ENCODE measurements at regions not wholly inside any gene's neighbourhood (a gene's known extent, or its start where the extent isn't known, plus 50 kb on each side); places are given as distances from the start of the nearest gene placed in this dataset.

GRCh38 chr16:76729525-76729924 lies 452.3 kb downstream of the CNTNAP4 start:
- no peak for TF ChIP-seq EZH2phosphoT487 (IDR thresholded peaks at IDR 0.05; ENCODE audit: insufficient read depth, low read depth)
- TF ChIP-seq EZH2 (IDR thresholded peaks at IDR 0.05; ENCODE audit: insufficient read depth, poor library complexity, severe bottlenecking): no peak
